Erythroblast (primary cell): ENCODE measurements at regions not wholly inside any gene's neighbourhood (a gene's known extent, or its start where the extent isn't known, plus 50 kb on each side); places are given as distances from the start of the nearest gene placed in this dataset.
A peak's percentile ranks its signal among the peaks of the same experiment; 100 is the strongest.
"Not testable (repeated sequence)": the region's sequence is repeated elsewhere in the genome, so short reads cannot be mapped to it uniquely, and the experiment has no call there.

Source experiments
- DNase-seq, 2 experiments: peaks; one replicate each; lab custom pipeline; 2025; lab: John Stamatoyannopoulos, UW
- GATA1 ChIP-seq: IDR thresholded peaks from 2 replicates; pipeline ENCODE4 v1.6.1; 2011; ENCODE audit warnings: low read depth, mild to moderate bottlenecking, control low read depth, low read length, moderate library complexity
- POLR2A ChIP-seq: IDR thresholded peaks from 2 replicates; pipeline ENCODE4 v1.6.1; 2011; ENCODE audit warnings: mild to moderate bottlenecking, low read length

- DNase-seq = peak; percentile 43 to 67
Measured at GRCh38 chr9:75238311-75238976, 150.1 kb downstream of the OSTF1 start.

DNA sequence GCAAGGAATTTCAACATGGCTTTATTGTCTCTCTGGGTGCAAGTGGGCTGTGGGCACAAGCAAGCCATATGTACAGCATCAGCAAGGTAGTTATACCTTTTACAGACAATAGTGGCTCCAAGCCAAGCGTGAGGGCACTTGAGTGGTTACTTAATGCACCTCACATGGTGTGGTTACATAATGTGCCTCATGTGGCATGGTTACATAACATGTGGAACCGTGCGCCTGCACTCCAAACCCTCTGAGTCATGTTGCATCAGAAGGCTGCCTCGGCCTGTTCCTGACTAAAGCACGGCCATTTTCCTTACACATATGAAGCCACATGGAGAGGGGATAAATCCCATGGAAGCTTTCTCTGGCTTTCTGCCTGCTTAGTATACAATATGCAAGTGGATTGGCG lies 150.9 kb downstream of the OSTF1 start:
- DNase-seq = peak; percentile 3 to 4
- TF ChIP-seq POLR2A (no peak), GATA1 (no peak)

More at GRCh38 chr9:75238311-75238976, 150.1 kb downstream of the OSTF1 start:
- TF ChIP-seq GATA1 (no peak), POLR2A (no peak)

DNA sequence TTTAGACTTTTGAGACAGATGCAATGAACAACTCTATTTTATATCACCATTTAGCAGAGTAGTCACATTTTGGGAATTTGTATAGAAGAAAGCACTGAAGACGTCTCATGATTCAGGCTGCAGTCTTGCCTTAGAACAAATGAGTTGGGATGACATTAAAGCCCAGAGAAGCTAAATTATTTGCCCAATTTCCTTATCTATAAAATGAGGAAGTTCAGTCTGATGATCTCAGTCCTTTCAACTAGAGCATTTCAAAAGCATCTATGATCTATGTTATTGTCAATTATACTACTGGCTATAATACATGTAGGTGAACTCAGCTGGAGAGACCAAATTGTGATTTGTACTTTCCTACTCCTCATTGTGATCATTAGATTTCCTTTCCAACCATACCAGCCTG lies 154.1 kb downstream of the OSTF1 start:
- DNase-seq = no peak
- TF ChIP-seq GATA1 (no peak), POLR2A (no peak)

- DNase-seq = no peak
- TF ChIP-seq GATA1 = no peak
- TF ChIP-seq POLR2A = no peak
Measured at GRCh38 chr9:75246949-75247348, 158.6 kb downstream of the OSTF1 start.

DNA sequence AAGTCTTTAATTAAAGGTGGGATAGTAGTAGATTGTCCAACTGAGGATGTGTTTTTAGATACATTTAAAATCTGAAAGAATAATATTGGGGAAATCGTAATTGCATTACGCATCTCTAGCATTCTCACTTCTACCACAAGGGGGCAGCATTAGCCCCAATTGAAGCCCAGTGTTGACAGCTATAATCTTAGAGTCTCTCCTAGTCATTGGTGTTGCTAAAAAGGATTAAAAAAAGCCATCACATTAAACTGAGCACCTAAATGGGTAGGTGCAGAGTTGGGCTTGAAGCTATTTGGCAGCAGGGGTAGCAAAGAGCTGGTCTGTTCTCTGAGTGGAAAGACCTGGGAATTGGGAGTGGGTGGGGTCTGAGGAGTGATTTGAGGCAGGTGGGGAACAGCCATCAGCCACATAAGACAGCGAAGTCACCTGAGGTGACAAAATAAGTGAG lies 177.2 kb downstream of the OSTF1 start:
- peak; percentile 26 to 65 for DNase-seq
- TF ChIP-seq POLR2A (no peak), GATA1 (no peak)

DNA sequence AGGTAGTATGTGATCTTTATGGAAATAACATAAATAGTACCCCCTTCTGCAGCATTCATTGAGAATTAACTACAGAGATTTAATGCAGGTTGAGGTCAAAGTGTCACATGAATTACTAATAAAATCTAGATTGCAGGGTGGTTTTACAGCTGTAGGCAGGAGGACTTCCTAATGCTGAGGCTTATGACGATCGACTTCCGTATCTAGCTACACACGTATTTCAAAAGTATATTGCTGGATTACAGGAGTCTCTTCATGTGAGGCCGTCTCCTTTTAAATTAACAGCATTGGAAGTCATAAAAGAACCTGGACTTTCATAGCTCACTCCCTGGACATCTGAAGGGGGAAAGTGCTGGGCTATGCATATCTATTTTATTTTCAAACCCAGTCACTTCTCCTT lies 180.9 kb downstream of the OSTF1 start:
- TF ChIP-seq POLR2A = no peak
- TF ChIP-seq GATA1 = no peak
- DNase-seq = no peak

DNA sequence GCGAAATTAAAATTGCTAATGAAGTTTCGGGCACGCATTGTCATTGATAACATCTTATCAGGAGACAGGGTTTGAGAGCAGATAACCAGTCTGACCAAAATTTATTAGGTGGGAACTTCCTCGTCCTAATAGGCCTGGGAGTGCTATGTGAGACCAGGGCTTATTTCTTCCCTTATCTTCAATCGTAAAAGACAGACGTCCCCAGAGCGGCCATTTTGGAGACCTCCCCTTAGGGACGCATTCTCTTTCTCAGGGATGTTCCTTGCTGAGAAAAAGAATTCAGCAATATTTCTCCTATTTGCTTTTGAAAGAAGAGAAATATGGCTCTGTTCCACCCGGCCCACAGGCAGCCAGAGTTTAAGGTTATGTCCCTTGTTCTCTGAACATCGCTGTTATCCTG lies 184.7 kb downstream of the OSTF1 start:
- DNase-seq = not testable (repeated sequence)

GRCh38 chr9:75274781-75275180 lies 186.5 kb downstream of the OSTF1 start:
- no peak for TF ChIP-seq GATA1
- no peak for TF ChIP-seq POLR2A

DNA sequence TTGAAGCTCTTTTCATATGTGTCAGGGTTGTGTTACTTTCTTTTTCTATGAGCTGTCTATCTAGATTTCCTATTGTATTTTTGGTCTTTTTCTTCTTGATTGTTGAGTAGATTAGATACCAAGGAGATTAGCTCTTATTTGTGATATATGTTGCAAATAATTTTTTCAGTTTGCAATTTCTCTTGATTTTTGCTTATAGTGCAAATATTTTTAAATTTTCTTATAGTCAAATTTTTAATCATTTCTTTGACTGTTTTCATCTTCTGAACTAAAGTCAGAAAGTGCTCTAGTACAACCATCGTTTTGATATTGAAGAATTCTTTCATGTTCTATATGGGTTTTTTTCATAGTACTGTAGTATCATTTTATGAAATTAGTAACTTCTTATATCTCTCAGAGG lies 193.7 kb downstream of the OSTF1 start:
- no peak for TF ChIP-seq GATA1
- TF ChIP-seq POLR2A = no peak
- no peak for DNase-seq

More at GRCh38 chr9:75274781-75275180, 186.5 kb downstream of the OSTF1 start:
- DNase-seq = no peak

GRCh38 chr9:75289332-75289731 lies 201.0 kb downstream of the OSTF1 start:
- TF ChIP-seq POLR2A (no peak), GATA1 (no peak)
- no peak for DNase-seq

DNA sequence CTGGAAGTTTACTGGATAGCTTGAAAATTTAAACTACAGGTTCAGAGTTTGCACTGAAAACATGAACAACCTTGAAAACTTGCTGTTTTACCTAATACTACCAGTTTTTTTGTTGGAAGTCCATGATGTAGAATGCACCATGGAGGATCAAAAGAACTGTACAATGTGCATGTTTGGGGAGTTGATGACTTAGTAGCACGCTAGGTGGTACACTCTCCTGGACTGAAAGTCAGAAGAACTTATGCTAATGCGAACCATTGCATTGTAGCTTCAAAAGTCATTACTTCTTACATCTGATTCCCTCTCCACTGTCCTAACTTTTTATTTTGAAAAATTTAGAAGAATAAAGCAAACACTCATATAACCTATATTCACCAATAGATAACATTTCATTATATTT lies 211.0 kb downstream of the OSTF1 start:
- no peak for DNase-seq
- TF ChIP-seq GATA1 = no peak
- no peak for TF ChIP-seq POLR2A

GRCh38 chr9:75333624-75334023 lies 245.3 kb downstream of the OSTF1 start:
- no peak for TF ChIP-seq GATA1
- TF ChIP-seq POLR2A = no peak
- no peak for DNase-seq

DNA sequence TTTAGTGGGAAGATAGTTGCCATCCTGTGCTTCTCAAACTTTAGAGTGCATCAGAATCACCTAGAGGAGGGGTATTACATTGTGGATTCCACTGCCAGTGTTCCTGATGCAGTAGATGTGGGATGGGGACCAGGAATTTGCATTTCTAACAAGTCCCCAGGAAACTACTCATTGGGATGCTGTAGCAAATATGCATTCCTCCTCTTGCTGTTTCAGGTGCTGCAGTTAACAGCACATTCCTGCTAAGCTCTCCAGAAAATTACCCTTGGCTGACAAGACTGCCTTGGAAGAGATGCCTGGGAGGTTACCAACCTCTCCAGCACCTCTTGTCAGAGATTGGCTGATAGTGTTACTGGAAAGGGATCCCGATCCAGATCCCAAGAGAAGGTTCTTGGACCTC lies 270.5 kb downstream of the OSTF1 start:
- TF ChIP-seq POLR2A (no peak), GATA1 (no peak)
- no peak for DNase-seq

- DNase-seq = no peak
- TF ChIP-seq GATA1 = no peak
- TF ChIP-seq POLR2A = no peak
Measured at GRCh38 chr9:75359638-75360037, 271.3 kb downstream of the OSTF1 start.

GRCh38 chr9:75360252-75360651 lies 271.9 kb downstream of the OSTF1 start:
- no peak for DNase-seq
- TF ChIP-seq GATA1 (no peak), POLR2A (no peak)

DNA sequence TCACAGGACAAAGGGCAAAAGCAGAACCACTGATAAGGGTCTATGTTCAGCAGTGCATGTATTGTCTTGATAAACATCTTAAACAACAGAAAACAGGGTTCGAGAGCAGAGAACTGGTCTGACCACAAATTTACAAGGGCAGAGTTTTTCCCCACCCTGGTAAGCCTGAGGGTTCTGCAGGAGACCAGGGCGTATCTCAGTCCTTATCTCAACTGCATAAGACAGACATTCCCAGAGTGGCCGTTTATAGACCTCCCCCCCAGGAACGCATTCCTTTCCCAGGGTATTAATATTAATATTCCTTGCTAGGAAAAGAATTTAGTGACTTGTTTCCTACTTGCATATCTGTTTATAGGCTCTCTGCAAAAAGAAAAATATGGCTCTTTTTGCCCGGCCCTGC lies 274.1 kb downstream of the OSTF1 start:
- DNase-seq = not testable (repeated sequence)
